ENCODE measurements at regions not wholly inside any gene's neighbourhood (a gene's known extent, or its start where the extent isn't known, plus 50 kb on each side); places are given as distances from the start of the nearest gene placed in this dataset.

- ChIA-PET CTCF (no interaction called here), POLR2A (no interaction called here)
- H3K27me3 Mint-ChIP-seq: no peaks in the 10 kb centered on the region
- H3K4me3 Mint-ChIP-seq: no peak overlapping the region
- no peak overlapping the region for H3K27ac Mint-ChIP-seq
- intact Hi-C loops (cut with micrococcal nuclease): no loop called here
- H3K36me3 Mint-ChIP-seq (ENCODE audit: low read depth): no peaks in the 10 kb centered on the region
- no peak for ATAC-seq (ENCODE audit: low read depth)
- DNase-seq: no peak
- H3K4me1 Mint-ChIP-seq: no peaks in the 10 kb centered on the region
- no peaks in the 10 kb centered on the region for H3K9me3 Mint-ChIP-seq
- no peak for TF ChIP-seq CTCF (IDR thresholded peaks at IDR 0.05)
These were observed 98.4 kb upstream of the TBX18 start for GRCh38 chr6:84862843-84863242.

- DNase-seq (no peak), ATAC-seq (ENCODE audit: low read depth) (no peak)
- H3K27ac Mint-ChIP-seq: no peak overlapping the region
- H3K9me3 Mint-ChIP-seq: no peaks in the 10 kb centered on the region
- no peak overlapping the region for H3K4me3 Mint-ChIP-seq
- H3K36me3 Mint-ChIP-seq (ENCODE audit: low read depth): no peaks in the 10 kb centered on the region
- intact Hi-C loops (cut with micrococcal nuclease): no loop called here
- ChIA-PET POLR2A (no interaction called here), CTCF (no interaction called here)
- no peaks in the 10 kb centered on the region for H3K27me3 Mint-ChIP-seq
- no peak for TF ChIP-seq CTCF (IDR thresholded peaks at IDR 0.05)
- H3K4me1 Mint-ChIP-seq: no peaks in the 10 kb centered on the region
These were observed 96.5 kb upstream of the TBX18 start for GRCh38 chr6:84860920-84861319.

GRCh38 chr6:84860509-84860908, 96.1 kb upstream of the TBX18 start:
- H3K27me3 Mint-ChIP-seq: no peaks in the 10 kb centered on the region
- no peaks in the 10 kb centered on the region for H3K4me1 Mint-ChIP-seq
- H3K27ac Mint-ChIP-seq: no peak overlapping the region
- no peak for ATAC-seq (ENCODE audit: low read depth)
- TF ChIP-seq CTCF (IDR thresholded peaks at IDR 0.05): no peak
- intact Hi-C loops (cut with micrococcal nuclease): no loop called here
- CTCF ChIA-PET: no interaction called here
- DNase-seq: no peak
- POLR2A ChIA-PET: no interaction called here
- H3K36me3 Mint-ChIP-seq (ENCODE audit: low read depth): no peaks in the 10 kb centered on the region
- peaks cover 1% of the 10 kb centered on the region for H3K9me3 Mint-ChIP-seq
- no peak overlapping the region for H3K4me3 Mint-ChIP-seq

GRCh38 chr6:84854811-84855400, 90.5 kb upstream of the TBX18 start:
- ChIA-PET POLR2A (no interaction called here), CTCF (no interaction called here)
- Mint-ChIP-seq H3K27me3 (no peaks in the 10 kb centered on the region), H3K9me3 (peaks cover 4% of the 10 kb centered on the region), H3K4me1 (no peaks in the 10 kb centered on the region), H3K4me3 (no peak overlapping the region), H3K27ac (no peak overlapping the region), H3K36me3 (ENCODE audit: low read depth) (no peaks in the 10 kb centered on the region)
- no peak for TF ChIP-seq CTCF (IDR thresholded peaks at IDR 0.05)
- intact Hi-C loops (cut with micrococcal nuclease): no loop called here
- ATAC-seq (ENCODE audit: low read depth) (no peak), DNase-seq (no peak)

- no peak for TF ChIP-seq CTCF (IDR thresholded peaks at IDR 0.05)
- no peaks in the 10 kb centered on the region for H3K27me3 Mint-ChIP-seq
- intact Hi-C loops (cut with micrococcal nuclease): no loop called here
- ChIA-PET POLR2A (no interaction called here), CTCF (no interaction called here)
- no peaks in the 10 kb centered on the region for H3K36me3 Mint-ChIP-seq (ENCODE audit: low read depth)
- H3K4me1 Mint-ChIP-seq: no peaks in the 10 kb centered on the region
- DNase-seq: no peak
- ATAC-seq (ENCODE audit: low read depth): no peak
- no peak overlapping the region for H3K27ac Mint-ChIP-seq
- peaks cover 4% of the 10 kb centered on the region for H3K9me3 Mint-ChIP-seq
- H3K4me3 Mint-ChIP-seq: no peak overlapping the region
These were observed 89.5 kb upstream of the TBX18 start for GRCh38 chr6:84853901-84854300.

All from activated B cell treated with CpG ODN at 0.5 μM for 24 hours (primary cell).